ENCODE measurements at regions not wholly inside any gene's neighbourhood (a gene's known extent, or its start where the extent isn't known, plus 50 kb on each side); places are given as distances from the start of the nearest gene placed in this dataset.

- TF ChIP-seq CTCF (conservative IDR thresholded peaks at IDR 0.05) (no peak), ZFX (IDR thresholded peaks at IDR 0.05) (no peak)
Measured at GRCh38 chr2:41907141-41907540, 140.7 kb upstream of the PKDCC start.
